Esophagus muscularis mucosa (tissue), 4 donors: ENCODE measurements at regions not wholly inside any gene's neighbourhood (a gene's known extent, or its start where the extent isn't known, plus 50 kb on each side); places are given as distances from the start of the nearest gene placed in this dataset.

Experiments
- CTCF ChIP-seq, 3 experiments: fragments of 200-600 bp in 2 of 3; fragments of 450-650 bp in 1 of 3; sonication (generic) in 2 of 3; IDR thresholded peaks; one replicate each; pipeline ENCODE4 v1.5.1; 2017 to 2019; ENCODE audit warnings: antibody characterized with exemption in 3 of 3, mild to moderate bottlenecking in 2 of 3, moderate library complexity in 1 of 3
- EP300 ChIP-seq: sonication (generic); formaldehyde crosslinking; IDR thresholded peaks from one replicate; pipeline ENCODE4 v1.6.1; 2017; ENCODE audit warnings: antibody characterized with exemption
- POLR2A ChIP-seq: fragments of 450-650 bp; IDR thresholded peaks from one replicate; pipeline ENCODE4 v1.6.1; 2017; ENCODE audit warnings: antibody characterized with exemption, moderate library complexity, mild to moderate bottlenecking, low read depth
- POLR2AphosphoS5 ChIP-seq, 2 donors: sonication (generic); formaldehyde crosslinking; IDR thresholded peaks; one replicate each; pipeline ENCODE4 v1.6.1; 2017; ENCODE audit warnings: antibody characterized with exemption in 2 of 2

GRCh38 chr4:111266937-111267336 lies 644.1 kb upstream of the PITX2 start:
- no peak for TF ChIP-seq CTCF (IDR thresholded peaks at IDR 0.05)
- no peak for TF ChIP-seq POLR2AphosphoS5 (IDR thresholded peaks at IDR 0.05)
- no peak for TF ChIP-seq POLR2A
- no peak for TF ChIP-seq EP300
